OCI-LY1 (cell line): ENCODE measurements at regions not wholly inside any gene's neighbourhood (a gene's known extent, or its start where the extent isn't known, plus 50 kb on each side); places are given as distances from the start of the nearest gene placed in this dataset.

Experiments used
- CTCF ChIP-seq: fragments of 200-600 bp; sonication (generic), shearing (Covaris generic); IDR thresholded peaks from 2 replicates; pipeline ENCODE4 v1.5.1; 2017; ENCODE audit warnings: mild to moderate bottlenecking, antibody characterized with exemption, low read length, moderate library complexity, mixed read lengths
- EZH2 ChIP-seq: fragments of 200-600 bp; sonication (generic), shearing (Covaris generic); IDR thresholded peaks from 2 replicates; pipeline ENCODE4 v1.8.0; 2017; ENCODE audit warnings: borderline replicate concordance, mixed run types, mild to moderate bottlenecking, antibody characterized with exemption, low read length, moderate library complexity, mixed read lengths

DNA sequence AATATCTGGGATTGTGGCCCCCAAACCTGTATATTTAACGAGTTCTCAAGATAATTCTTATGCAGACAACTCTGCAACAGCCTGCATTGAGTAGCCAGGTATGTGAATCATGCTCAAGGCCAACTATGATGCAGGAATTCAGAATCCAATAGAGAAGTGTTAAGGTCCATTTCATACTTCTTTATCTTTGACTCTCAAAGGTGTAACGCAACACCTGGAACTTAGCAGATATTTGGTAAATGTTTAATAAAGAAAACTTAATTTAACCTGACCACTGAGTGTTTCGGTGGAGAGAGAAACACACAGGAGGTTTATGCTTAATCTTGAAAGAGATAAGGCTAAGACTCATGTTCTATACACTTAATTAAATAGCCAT, 156.5 kb upstream of the PLEKHG7 start:
- TF ChIP-seq EZH2 = no peak
- TF ChIP-seq CTCF = no peak
